ENCODE measurements at regions not wholly inside any gene's neighbourhood (a gene's known extent, or its start where the extent isn't known, plus 50 kb on each side); places are given as distances from the start of the nearest gene placed in this dataset.
"Not testable (repeated sequence)": the region's sequence is repeated elsewhere in the genome, so short reads cannot be mapped to it uniquely, and the experiment has no call there.

DNA sequence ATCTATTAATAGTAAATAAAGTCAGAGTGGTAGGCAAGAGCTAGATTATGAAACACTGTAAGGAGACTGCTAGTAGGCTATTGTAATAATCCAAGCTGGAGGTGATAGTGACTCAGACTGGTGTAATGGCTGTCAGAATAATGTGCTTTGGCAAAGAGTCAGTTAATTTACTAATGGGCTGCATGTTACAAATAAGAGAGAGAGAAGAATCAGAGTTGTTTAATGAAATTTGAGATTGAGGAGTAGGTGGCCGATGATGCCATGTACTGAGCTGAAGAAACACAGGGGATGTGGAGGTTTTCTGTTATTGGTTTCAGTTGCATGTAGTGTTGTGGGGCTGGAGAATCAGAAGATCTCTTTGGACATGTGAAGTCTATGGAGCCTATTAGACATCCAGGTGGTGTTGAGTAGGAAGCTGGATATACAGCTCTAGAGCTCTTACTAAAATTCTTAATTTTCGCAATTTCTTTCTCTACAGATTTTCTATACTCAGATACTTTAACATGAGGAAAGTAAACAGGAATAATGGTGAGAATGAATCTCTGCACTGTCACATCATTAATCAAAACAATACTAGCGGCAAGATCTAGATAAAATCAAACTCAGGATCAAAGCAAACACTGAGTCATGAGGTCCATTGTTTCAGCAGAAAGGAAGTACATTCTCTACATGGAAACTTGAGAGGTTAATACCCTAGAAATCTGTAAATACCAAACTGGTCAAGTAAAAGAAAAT lies 167.7 kb downstream of the SIM1 start:
- Histone ChIP-seq H3K36me3 (ENCODE audit: control insufficient read depth, low read depth, low read length) (no peaks in the 10 kb centered on the region), H3K27me3 (ENCODE audit: control insufficient read depth, insufficient read depth, low read length) (no peaks in the 10 kb centered on the region), H3K9me3 (ENCODE audit: control insufficient read depth, low read depth, low read length) (no peaks in the 10 kb centered on the region), H3K4me1 (ENCODE audit: control insufficient read depth, low read depth, low read length) (peaks cover 1% of the 10 kb centered on the region), H3K27ac (ENCODE audit: low read length) (no peak overlapping the region), H3K9ac (ENCODE audit: low read length) (no peak overlapping the region), H3K4me3 (ENCODE audit: low read length) (no peak overlapping the region)

GRCh38 chr6:100295172-100295571 lies 169.5 kb downstream of the SIM1 start:
- not testable (repeated sequence) for H3K9me3 ChIP-seq (ENCODE audit: control insufficient read depth, low read depth, low read length); H3K9ac ChIP-seq (ENCODE audit: low read length); H3K4me1 ChIP-seq (ENCODE audit: control insufficient read depth, low read depth, low read length); H3K4me3 ChIP-seq (ENCODE audit: low read length); H3K36me3 ChIP-seq (ENCODE audit: control insufficient read depth, low read depth, low read length); H3K27ac ChIP-seq (ENCODE audit: low read length); H3K27me3 ChIP-seq (ENCODE audit: control insufficient read depth, insufficient read depth, low read length)

DNA sequence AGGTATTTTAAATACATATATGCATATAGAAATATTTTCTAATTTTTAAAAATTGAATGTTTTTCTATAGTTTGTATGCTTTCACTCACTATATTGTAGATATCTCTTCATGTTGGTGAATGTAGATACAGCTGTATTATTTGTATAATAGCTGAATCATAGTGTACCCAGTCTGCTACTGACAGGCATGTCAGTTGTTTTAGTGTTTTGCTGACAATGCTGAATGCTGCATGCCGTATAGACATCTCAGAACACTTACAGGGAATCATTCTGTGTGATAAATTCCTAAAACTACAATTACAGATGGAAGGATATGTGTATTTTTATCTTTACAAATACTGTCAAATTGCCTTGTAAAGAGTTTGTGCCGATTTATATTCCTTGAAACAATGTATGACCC lies 175.4 kb downstream of the SIM1 start:
- no peaks in the 10 kb centered on the region for H3K36me3 ChIP-seq (ENCODE audit: control insufficient read depth, low read depth, low read length)
- no peaks in the 10 kb centered on the region for H3K4me1 ChIP-seq (ENCODE audit: control insufficient read depth, low read depth, low read length)
- no peak overlapping the region for H3K9ac ChIP-seq (ENCODE audit: low read length)
- no peaks in the 10 kb centered on the region for H3K9me3 ChIP-seq (ENCODE audit: control insufficient read depth, low read depth, low read length)
- peaks cover 4% of the 10 kb centered on the region for H3K27me3 ChIP-seq (ENCODE audit: control insufficient read depth, insufficient read depth, low read length)
- H3K4me3 ChIP-seq (ENCODE audit: low read length) = no peak overlapping the region
- no peak overlapping the region for H3K27ac ChIP-seq (ENCODE audit: low read length)

GRCh38 chr6:100288311-100288710 lies 176.4 kb downstream of the SIM1 start:
- H3K9ac ChIP-seq (ENCODE audit: low read length) = no peak overlapping the region
- H3K4me3 ChIP-seq (ENCODE audit: low read length) = no peak overlapping the region
- H3K27me3 ChIP-seq (ENCODE audit: control insufficient read depth, insufficient read depth, low read length) = peaks cover 8% of the 10 kb centered on the region
- H3K9me3 ChIP-seq (ENCODE audit: control insufficient read depth, low read depth, low read length) = no peaks in the 10 kb centered on the region
- H3K36me3 ChIP-seq (ENCODE audit: control insufficient read depth, low read depth, low read length) = no peaks in the 10 kb centered on the region
- H3K27ac ChIP-seq (ENCODE audit: low read length) = no peak overlapping the region
- no peaks in the 10 kb centered on the region for H3K4me1 ChIP-seq (ENCODE audit: control insufficient read depth, low read depth, low read length)

DNA sequence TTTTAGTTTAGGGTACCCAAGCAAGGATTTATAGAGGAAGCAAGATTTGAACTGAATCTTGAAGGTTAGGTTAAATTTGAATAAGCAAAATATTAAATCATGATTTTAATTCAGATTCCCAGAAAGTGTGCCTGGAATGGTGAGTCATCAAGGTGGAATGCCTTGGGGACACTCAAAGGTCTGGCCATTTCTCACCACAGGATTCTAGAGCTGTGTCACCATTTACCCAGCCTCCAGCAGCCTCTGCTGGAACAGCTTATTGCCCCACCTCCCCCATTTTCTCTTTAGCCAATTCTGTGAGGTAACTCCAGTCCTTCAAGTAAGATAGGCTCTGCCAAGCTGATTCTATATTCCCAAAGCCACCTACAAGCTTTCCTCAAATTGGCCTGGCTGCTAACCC lies 181.4 kb downstream of the SIM1 start:
- H3K27me3 ChIP-seq (ENCODE audit: control insufficient read depth, insufficient read depth, low read length) = peaks cover 15% of the 10 kb centered on the region
- H3K27ac ChIP-seq (ENCODE audit: low read length) = no peak overlapping the region
- no peaks in the 10 kb centered on the region for H3K9me3 ChIP-seq (ENCODE audit: control insufficient read depth, low read depth, low read length)
- H3K9ac ChIP-seq (ENCODE audit: low read length) = no peak overlapping the region
- peaks cover 13% of the 10 kb centered on the region for H3K4me1 ChIP-seq (ENCODE audit: control insufficient read depth, low read depth, low read length)
- no peaks in the 10 kb centered on the region for H3K36me3 ChIP-seq (ENCODE audit: control insufficient read depth, low read depth, low read length)
- H3K4me3 ChIP-seq (ENCODE audit: low read length) = no peak overlapping the region

GRCh38 chr6:100281471-100281901 lies 183.2 kb downstream of the SIM1 start:
- Histone ChIP-seq H3K4me3 (ENCODE audit: low read length) (peak overlapping the region; percentile 58), H3K36me3 (ENCODE audit: control insufficient read depth, low read depth, low read length) (no peaks in the 10 kb centered on the region), H3K27ac (ENCODE audit: low read length) (no peak overlapping the region), H3K4me1 (ENCODE audit: control insufficient read depth, low read depth, low read length) (peaks cover 16% of the 10 kb centered on the region), H3K9ac (ENCODE audit: low read length) (peak overlapping the region; percentile 36), H3K27me3 (ENCODE audit: control insufficient read depth, insufficient read depth, low read length) (peaks cover 15% of the 10 kb centered on the region), H3K9me3 (ENCODE audit: control insufficient read depth, low read depth, low read length) (no peaks in the 10 kb centered on the region)

- Histone ChIP-seq H3K36me3 (ENCODE audit: control insufficient read depth, low read depth, low read length) (no peaks in the 10 kb centered on the region), H3K27me3 (ENCODE audit: control insufficient read depth, insufficient read depth, low read length) (no peaks in the 10 kb centered on the region), H3K9me3 (ENCODE audit: control insufficient read depth, low read depth, low read length) (no peaks in the 10 kb centered on the region), H3K27ac (ENCODE audit: low read length) (no peak overlapping the region), H3K4me1 (ENCODE audit: control insufficient read depth, low read depth, low read length) (peaks cover 7% of the 10 kb centered on the region), H3K9ac (ENCODE audit: low read length) (no peak overlapping the region), H3K4me3 (ENCODE audit: low read length) (no peak overlapping the region)
Measured at GRCh38 chr6:100276311-100277057, 188.2 kb downstream of the SIM1 start.

DNA sequence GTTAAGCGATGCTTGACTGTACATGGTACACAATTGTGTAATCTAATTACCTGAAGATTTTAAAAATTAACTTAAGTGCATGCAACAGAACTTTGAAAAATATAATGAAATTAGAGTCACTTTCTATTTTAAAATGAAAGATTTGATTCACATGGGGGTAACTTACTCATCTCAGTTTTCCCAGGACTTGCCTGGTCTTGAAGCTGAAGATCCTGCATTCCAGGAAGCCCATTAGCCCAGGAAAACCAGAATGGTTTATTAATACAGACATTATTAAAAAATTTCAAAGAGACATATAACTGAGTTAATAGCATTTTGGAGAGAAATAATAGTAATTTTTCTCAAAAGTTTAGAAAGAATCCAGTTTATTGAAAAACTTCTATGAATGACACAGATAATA lies 190.6 kb downstream of the SIM1 start:
- Histone ChIP-seq H3K4me1 (ENCODE audit: control insufficient read depth, low read depth, low read length) (peaks cover 3% of the 10 kb centered on the region), H3K27me3 (ENCODE audit: control insufficient read depth, insufficient read depth, low read length) (no peaks in the 10 kb centered on the region), H3K27ac (ENCODE audit: low read length) (no peak overlapping the region), H3K9me3 (ENCODE audit: control insufficient read depth, low read depth, low read length) (no peaks in the 10 kb centered on the region), H3K36me3 (ENCODE audit: control insufficient read depth, low read depth, low read length) (no peaks in the 10 kb centered on the region), H3K9ac (ENCODE audit: low read length) (no peak overlapping the region), H3K4me3 (ENCODE audit: low read length) (no peak overlapping the region)

DNA sequence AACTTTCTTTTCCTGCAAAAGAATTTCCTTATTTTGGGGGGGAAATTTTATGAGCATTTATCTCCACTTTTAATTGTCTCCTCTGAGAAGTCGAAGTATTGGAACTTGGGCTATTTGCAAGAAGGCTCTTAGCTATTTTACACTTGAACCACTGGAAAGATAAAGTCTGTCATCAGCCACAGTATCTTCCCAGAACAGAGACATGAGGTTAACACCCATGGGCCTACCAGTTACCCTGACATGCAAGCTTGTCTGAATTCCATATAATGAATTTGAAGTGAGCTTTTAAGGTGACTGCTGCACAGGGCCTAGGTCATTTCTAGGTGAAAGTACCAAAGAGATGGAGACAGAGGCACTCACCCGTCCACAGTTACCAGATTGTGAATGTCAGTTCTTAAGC lies 193.1 kb downstream of the SIM1 start:
- H3K4me3 ChIP-seq (ENCODE audit: low read length) = no peak overlapping the region
- no peaks in the 10 kb centered on the region for H3K9me3 ChIP-seq (ENCODE audit: control insufficient read depth, low read depth, low read length)
- no peaks in the 10 kb centered on the region for H3K27me3 ChIP-seq (ENCODE audit: control insufficient read depth, insufficient read depth, low read length)
- no peak overlapping the region for H3K9ac ChIP-seq (ENCODE audit: low read length)
- no peaks in the 10 kb centered on the region for H3K36me3 ChIP-seq (ENCODE audit: control insufficient read depth, low read depth, low read length)
- no peak overlapping the region for H3K27ac ChIP-seq (ENCODE audit: low read length)
- H3K4me1 ChIP-seq (ENCODE audit: control insufficient read depth, low read depth, low read length) = peaks cover 7% of the 10 kb centered on the region

DNA sequence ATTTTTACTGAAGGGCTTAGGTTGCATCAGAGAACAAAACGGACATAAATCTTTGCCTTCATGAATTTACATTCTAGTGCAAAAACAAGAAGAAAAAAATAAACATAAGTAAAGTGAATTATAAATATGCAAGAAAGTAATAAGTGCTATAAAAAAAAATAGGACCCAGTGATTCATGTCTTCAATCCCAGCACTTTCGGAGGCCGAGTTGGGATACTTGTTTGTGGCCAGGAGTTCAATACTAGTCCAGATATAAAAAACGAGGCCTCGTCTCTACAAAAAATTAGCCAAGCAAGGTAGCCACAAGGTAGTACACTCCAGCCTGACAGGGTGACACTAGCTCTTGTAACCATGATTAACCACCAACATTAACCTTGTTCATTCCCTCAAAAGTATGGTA lies 193.5 kb downstream of the SIM1 start:
- Histone ChIP-seq H3K36me3 (ENCODE audit: control insufficient read depth, low read depth, low read length) (no peaks in the 10 kb centered on the region), H3K4me3 (ENCODE audit: low read length) (no peak overlapping the region), H3K4me1 (ENCODE audit: control insufficient read depth, low read depth, low read length) (peaks cover 6% of the 10 kb centered on the region), H3K27me3 (ENCODE audit: control insufficient read depth, insufficient read depth, low read length) (no peaks in the 10 kb centered on the region), H3K9ac (ENCODE audit: low read length) (no peak overlapping the region), H3K27ac (ENCODE audit: low read length) (no peak overlapping the region), H3K9me3 (ENCODE audit: control insufficient read depth, low read depth, low read length) (no peaks in the 10 kb centered on the region)

GRCh38 chr6:100269189-100269588 lies 195.5 kb downstream of the SIM1 start:
- Histone ChIP-seq H3K27ac (ENCODE audit: low read length) (no peak overlapping the region), H3K27me3 (ENCODE audit: control insufficient read depth, insufficient read depth, low read length) (no peaks in the 10 kb centered on the region), H3K36me3 (ENCODE audit: control insufficient read depth, low read depth, low read length) (no peaks in the 10 kb centered on the region), H3K4me3 (ENCODE audit: low read length) (no peak overlapping the region), H3K9ac (ENCODE audit: low read length) (no peak overlapping the region), H3K4me1 (ENCODE audit: control insufficient read depth, low read depth, low read length) (peaks cover 6% of the 10 kb centered on the region), H3K9me3 (ENCODE audit: control insufficient read depth, low read depth, low read length) (no peaks in the 10 kb centered on the region)

DNA sequence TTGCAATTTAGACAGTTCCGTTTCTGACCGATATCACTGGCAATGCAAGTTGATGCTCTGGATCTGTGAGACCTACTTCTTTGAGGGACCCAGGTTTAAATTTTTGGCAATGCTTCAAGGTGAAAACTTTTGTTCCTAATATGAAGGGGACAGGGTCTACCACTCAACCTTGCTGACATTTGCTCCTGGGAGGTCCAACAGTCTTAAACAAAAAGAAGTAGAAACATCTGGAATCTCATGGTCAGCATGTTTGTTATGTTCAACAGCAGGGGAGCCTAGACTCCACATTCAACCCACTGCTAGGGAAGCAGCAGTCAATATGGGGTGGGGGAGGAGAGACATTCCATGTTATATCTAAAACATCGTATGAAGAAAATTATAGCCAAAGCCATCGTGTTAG lies 196.4 kb downstream of the SIM1 start:
- no peak overlapping the region for H3K27ac ChIP-seq (ENCODE audit: low read length)
- H3K9me3 ChIP-seq (ENCODE audit: control insufficient read depth, low read depth, low read length) = no peaks in the 10 kb centered on the region
- H3K9ac ChIP-seq (ENCODE audit: low read length) = no peak overlapping the region
- no peak overlapping the region for H3K4me3 ChIP-seq (ENCODE audit: low read length)
- H3K4me1 ChIP-seq (ENCODE audit: control insufficient read depth, low read depth, low read length) = peaks cover 6% of the 10 kb centered on the region
- no peaks in the 10 kb centered on the region for H3K27me3 ChIP-seq (ENCODE audit: control insufficient read depth, insufficient read depth, low read length)
- H3K36me3 ChIP-seq (ENCODE audit: control insufficient read depth, low read depth, low read length) = no peaks in the 10 kb centered on the region
